GM21447 (cell line): ENCODE measurements at regions not wholly inside any gene's neighbourhood (a gene's known extent, or its start where the extent isn't known, plus 50 kb on each side); places are given as distances from the start of the nearest gene placed in this dataset.
A peak's percentile ranks its signal among the peaks of the same experiment; 100 is the strongest.

ENCODE experiments used
- ATAC-seq: cut with Tn5 transposase; IDR thresholded peaks from one replicate; pipeline ENCODE4 v1.9.1; 2021; ENCODE audit not compliant: unreplicated experiment

DNA sequence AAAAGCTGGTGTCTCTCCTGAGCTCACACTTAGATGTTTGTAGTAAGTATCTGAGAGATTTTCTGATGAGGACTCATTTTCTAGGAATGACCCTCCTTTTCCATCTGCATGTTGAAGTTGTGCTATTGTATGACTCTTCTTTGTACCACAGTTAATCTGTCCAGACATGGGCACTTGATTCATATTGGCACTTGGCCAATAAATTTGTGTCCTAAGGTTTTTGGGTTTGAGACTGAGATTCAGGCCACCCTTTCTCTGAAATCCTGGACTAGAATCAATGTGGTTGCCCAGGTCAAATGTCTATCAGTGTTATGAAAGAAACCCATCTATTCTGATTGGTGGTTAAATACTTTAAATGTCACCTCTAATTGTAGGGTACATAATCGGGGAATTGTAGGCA is 869.0 kb downstream of the SH3BGRL start:
- ATAC-seq = no peak

- ATAC-seq = no peak
These were observed 879.1 kb downstream of the SH3BGRL start for GRCh38 chrX:82081027-82081426.

DNA sequence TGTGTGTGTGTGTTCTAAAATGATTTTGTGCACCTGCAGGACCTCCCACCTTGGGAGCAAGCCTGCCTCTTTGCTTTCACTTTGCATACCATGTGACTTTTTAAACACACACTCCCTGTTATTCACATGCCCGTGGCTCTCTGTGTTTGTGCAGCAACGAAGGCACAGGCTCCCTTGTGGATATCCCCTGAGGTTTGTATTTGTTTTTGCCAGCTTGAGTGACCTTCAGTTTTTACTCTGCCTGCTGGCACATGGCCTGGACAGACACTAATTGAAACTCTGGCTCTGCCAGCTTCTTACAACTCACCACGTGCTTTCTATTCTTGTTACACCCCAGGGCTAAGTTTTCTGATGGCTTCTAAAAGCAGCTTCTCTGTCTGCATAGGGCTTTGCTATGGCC is 885.8 kb downstream of the SH3BGRL start:
- ATAC-seq = no peak

DNA sequence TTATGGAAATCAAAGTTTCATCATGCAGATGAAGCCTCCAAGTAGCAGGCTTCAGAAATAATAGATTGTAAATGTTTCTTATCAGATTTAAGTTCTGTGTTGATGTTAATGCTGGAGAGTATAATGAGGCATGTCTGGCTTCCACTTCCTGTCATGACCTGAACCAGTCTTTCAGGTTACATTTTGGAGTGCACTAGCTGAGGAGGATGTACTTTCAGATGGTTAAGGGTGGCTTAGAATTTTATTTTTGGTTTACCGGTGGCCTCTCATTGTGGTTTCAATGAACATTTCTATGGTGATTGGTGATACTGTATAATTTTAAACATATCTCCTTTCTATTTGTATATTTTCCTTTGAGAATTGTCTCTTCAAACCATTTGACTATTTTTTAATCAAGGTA is 890.4 kb downstream of the SH3BGRL start:
- ATAC-seq = no peak

DNA sequence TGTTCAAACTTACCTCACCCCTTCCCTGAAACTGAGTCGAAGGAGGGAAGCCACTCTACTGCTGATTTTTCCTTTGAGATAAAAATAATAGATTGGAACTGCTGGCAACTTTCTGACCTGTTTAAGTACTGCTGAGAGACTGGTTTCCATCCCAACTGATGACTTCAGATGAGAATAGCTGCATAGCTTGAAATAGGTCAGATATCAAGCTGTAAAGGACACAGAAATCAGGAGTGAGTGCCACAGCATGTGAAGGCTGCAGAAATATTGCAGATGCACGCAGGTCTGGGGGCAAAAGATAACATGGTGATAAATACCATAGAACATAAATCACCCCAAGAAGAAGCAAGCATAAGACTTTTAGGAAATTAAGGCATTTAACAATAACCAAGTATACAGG is 923.2 kb downstream of the SH3BGRL start:
- ATAC-seq = no peak

DNA sequence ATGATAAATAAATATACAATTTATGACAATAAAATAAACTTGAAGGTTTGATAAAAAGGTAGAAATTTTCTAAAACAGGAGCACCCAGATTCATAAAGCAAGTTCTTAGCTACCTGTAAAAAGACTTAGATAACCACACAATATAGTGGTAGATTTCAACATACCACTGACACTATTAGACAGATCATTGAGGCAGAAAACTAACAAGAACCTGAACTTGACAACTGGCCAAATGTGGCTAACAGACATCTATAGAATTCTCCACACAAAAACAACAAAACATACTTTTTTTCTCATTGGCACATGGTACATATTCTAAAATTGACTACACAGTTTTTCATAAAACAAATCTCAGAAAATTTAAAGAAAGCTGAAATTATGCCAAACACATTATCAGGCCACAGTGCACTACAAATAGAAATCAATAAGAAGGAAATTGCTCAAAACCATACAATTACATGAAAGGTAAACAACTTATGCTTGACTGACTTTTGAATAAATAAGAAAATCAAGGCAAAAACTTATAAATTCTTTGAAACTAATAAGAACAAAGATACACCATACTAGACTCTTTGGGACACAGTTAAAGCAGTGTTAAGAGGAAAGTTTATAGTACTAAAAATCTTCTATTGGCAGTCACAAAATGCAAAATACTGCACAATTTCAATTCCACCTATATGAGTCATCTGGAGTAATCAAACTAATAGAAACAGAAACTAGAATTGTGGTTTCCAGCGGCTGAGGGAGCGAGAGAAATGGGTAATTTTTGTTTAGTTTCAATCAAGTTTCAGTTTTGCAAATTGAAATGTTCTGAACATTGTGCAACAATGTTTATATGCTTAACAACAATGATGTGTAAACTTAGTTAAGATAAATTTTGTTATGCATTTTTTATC is 925.6 kb downstream of the SH3BGRL start:
- ATAC-seq = peak; percentile 81

DNA sequence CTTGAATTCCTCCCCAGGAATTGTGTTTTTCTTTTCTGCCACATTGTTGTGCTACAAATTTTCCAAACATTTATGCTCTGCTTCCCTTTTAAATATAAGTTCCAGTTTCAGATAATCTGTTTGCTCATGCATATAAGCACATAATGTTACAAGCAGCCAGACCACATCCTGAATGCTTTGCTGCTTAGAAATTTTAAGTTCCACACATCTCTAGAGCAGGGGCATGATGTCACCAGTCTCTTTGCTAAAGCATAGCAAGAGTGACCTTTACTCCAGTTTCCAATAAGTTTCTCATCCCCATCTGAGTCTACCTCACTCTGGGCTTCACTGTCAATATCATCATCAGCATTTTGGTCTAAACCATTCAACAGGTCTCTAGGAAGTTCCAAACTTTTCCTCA is 932.5 kb downstream of the SH3BGRL start:
- ATAC-seq = no peak

GRCh38 chrX:82141942-82142341 is 940.0 kb downstream of the SH3BGRL start:
- ATAC-seq = no peak

DNA sequence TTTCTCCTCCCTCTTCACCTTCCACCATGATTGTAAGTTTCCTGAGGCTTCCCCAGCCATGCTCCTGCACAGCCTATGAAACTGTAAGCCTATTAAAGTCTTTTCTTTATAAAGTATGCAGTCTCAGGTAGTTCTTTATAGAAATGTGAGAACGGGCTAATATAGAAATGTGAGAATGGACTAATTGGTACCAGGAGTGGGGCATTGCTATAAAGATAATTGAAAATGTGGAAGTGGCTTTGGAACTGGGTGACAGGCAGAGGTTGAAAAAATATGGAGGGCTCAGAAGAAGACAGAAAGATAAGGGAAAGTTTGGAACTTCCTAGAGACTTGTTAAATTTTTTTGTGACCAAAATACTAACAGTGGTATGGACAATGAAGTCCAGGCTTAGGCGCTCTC is 959.3 kb downstream of the SH3BGRL start:
- ATAC-seq = no peak

GRCh38 chrX:82163701-82164100 is 961.8 kb downstream of the SH3BGRL start:
- no peak for ATAC-seq

- ATAC-seq = no peak
These were observed 995.0 kb downstream of the SH3BGRL start for GRCh38 chrX:82196866-82197265.

- no peak for ATAC-seq
These were observed 1007.1 kb downstream of the SH3BGRL start for GRCh38 chrX:82208975-82209374.

DNA sequence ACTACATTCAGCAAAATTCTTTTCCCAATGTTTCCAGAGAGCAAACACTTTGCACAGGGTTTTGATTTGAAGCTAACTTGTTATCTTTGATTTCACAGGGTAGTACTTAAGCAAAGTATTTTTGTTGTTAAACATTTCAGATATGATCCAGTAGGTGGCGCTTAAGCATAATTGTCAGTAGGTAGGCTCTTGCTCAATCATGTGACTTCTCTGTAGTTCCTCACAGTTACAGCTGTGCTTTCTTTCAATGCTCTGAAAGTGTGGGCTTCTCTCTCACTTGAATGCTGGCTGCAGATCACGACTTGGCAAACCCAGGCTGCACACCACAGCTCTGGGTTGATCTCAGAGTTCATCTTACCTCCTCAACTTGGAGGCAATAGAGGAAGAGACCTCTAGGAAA is 1016.5 kb downstream of the SH3BGRL start:
- ATAC-seq = no peak

- ATAC-seq = no peak
These were observed 1017.2 kb downstream of the SH3BGRL start for GRCh38 chrX:82219129-82219528.

DNA sequence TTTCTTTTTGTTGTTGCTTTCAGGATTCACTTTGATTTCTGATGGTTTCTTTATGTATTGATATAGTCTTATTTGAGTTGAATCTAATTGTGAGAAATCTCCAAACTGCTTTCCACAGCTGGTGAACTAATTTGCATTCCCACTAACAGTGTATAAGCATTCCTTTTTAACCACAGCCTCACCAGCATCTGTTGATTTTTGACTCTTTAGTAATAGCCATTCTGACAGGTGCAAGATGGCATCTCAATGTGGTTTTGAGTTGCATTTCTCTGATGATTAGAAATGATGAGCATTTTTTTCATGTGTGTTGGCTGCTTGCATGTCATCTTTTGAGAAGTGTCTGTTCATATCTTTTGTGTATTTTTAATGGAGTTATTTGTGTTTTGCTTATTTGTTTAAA is 1023.1 kb downstream of the SH3BGRL start:
- no peak for ATAC-seq

- ATAC-seq = no peak
These were observed 1028.1 kb downstream of the SH3BGRL start for GRCh38 chrX:82230013-82230412.

- ATAC-seq = no peak
These were observed 1030.8 kb downstream of the SH3BGRL start for GRCh38 chrX:82232679-82233078.

- ATAC-seq = no peak
These were observed 1035.4 kb downstream of the SH3BGRL start for GRCh38 chrX:82237328-82237727.
